ENCODE measurements at regions not wholly inside any gene's neighbourhood (a gene's known extent, or its start where the extent isn't known, plus 50 kb on each side); places are given as distances from the start of the nearest gene placed in this dataset.

- no peak overlapping the region for H3K27ac ChIP-seq
These were observed 97.6 kb upstream of the ARSJ start for GRCh38 chr4:114076899-114077570.

GRCh38 chr4:114077610-114078009 lies 98.2 kb upstream of the ARSJ start:
- H3K27ac ChIP-seq, result no peak overlapping the region
- TF ChIP-seq CTCF (conservative IDR thresholded peaks at IDR 0.05) (no peak), ZFX (IDR thresholded peaks at IDR 0.05) (no peak)

More at GRCh38 chr4:114076899-114077570, 97.6 kb upstream of the ARSJ start:
- TF ChIP-seq ZFX (IDR thresholded peaks at IDR 0.05), result no peak
- no peak for TF ChIP-seq CTCF (conservative IDR thresholded peaks at IDR 0.05)

- no peak for TF ChIP-seq CTCF (conservative IDR thresholded peaks at IDR 0.05)
- no peak for TF ChIP-seq ZFX (IDR thresholded peaks at IDR 0.05)
These were observed 99.2 kb upstream of the ARSJ start for GRCh38 chr4:114078636-114079035.

GRCh38 chr4:114081783-114082182 lies 102.3 kb upstream of the ARSJ start:
- H3K27ac ChIP-seq, result no peak overlapping the region
- TF ChIP-seq CTCF (conservative IDR thresholded peaks at IDR 0.05), result no peak
- no peak for TF ChIP-seq ZFX (IDR thresholded peaks at IDR 0.05)

More at GRCh38 chr4:114078636-114079035, 99.2 kb upstream of the ARSJ start:
- H3K27ac ChIP-seq, result no peak overlapping the region

- H3K27ac ChIP-seq, result no peak overlapping the region
- no peak for TF ChIP-seq CTCF (conservative IDR thresholded peaks at IDR 0.05)
- TF ChIP-seq ZFX (IDR thresholded peaks at IDR 0.05), result no peak
These were observed 102.9 kb upstream of the ARSJ start for GRCh38 chr4:114082348-114082747.

GRCh38 chr4:114085611-114086345 lies 106.3 kb upstream of the ARSJ start:
- TF ChIP-seq ZFX (IDR thresholded peaks at IDR 0.05) (no peak), CTCF (conservative IDR thresholded peaks at IDR 0.05) (no peak)

GRCh38 chr4:114087596-114088230 lies 108.3 kb upstream of the ARSJ start:
- no peak for TF ChIP-seq CTCF (conservative IDR thresholded peaks at IDR 0.05)
- TF ChIP-seq ZFX (IDR thresholded peaks at IDR 0.05), result no peak
- no peak overlapping the region for H3K27ac ChIP-seq

More at GRCh38 chr4:114085611-114086345, 106.3 kb upstream of the ARSJ start:
- no peak overlapping the region for H3K27ac ChIP-seq
